Sigmoid colon (tissue), 4 donors: ENCODE measurements at regions not wholly inside any gene's neighbourhood (a gene's known extent, or its start where the extent isn't known, plus 50 kb on each side); places are given as distances from the start of the nearest gene placed in this dataset.

ENCODE experiments used
- POLR2A ChIP-seq, 2 donors: fragments of 450-650 bp; IDR thresholded peaks; one replicate each; pipeline ENCODE4 v1.6.1; 2016; ENCODE audit warnings: antibody characterized with exemption in 2 of 2, mild to moderate bottlenecking in 2 of 2, moderate library complexity in 2 of 2
- POLR2AphosphoS5 ChIP-seq, 4 donors: sonication (generic); formaldehyde crosslinking; IDR thresholded peaks; one replicate each; pipeline ENCODE4 v1.6.1; 2017; ENCODE audit warnings: antibody characterized with exemption in 4 of 4
- TF ChIP-seq, protein P1 (sequence below), 4 experiments: fragments of 450-650 bp in 3 of 4; fragments of 200-600 bp in 1 of 4; IDR thresholded peaks; one replicate each; pipeline ENCODE4 v1.5.1; 2016 to 2019; ENCODE audit warnings: antibody characterized with exemption in 4 of 4, mild to moderate bottlenecking in 3 of 4, moderate library complexity in 2 of 4

DNA sequence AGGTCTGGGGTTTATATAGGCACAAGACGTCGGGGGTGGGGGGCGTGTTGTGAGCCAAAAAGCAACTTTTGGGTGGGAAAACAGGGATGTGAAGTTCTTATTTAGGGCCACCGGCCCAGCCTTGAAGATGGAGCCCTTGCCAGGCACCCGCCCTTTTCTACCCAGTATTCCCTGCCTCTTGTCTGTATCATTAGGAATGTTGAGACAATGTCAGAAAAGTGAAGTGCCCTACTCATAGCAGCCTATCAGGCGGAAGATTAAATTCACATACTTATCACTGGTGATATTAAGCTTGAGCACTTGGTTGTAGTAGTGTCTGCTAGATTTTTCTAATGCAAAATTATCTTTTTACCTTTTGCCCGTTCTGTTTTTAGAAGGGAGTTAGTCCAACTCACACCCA is 293.5 kb downstream of the CDH10 start:
- TF ChIP-seq, protein P1, sequence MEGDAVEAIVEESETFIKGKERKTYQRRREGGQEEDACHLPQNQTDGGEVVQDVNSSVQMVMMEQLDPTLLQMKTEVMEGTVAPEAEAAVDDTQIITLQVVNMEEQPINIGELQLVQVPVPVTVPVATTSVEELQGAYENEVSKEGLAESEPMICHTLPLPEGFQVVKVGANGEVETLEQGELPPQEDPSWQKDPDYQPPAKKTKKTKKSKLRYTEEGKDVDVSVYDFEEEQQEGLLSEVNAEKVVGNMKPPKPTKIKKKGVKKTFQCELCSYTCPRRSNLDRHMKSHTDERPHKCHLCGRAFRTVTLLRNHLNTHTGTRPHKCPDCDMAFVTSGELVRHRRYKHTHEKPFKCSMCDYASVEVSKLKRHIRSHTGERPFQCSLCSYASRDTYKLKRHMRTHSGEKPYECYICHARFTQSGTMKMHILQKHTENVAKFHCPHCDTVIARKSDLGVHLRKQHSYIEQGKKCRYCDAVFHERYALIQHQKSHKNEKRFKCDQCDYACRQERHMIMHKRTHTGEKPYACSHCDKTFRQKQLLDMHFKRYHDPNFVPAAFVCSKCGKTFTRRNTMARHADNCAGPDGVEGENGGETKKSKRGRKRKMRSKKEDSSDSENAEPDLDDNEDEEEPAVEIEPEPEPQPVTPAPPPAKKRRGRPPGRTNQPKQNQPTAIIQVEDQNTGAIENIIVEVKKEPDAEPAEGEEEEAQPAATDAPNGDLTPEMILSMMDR (IDR thresholded peaks at IDR 0.05): no peak
- no peak for TF ChIP-seq POLR2AphosphoS5 (IDR thresholded peaks at IDR 0.05)
- no peak for TF ChIP-seq POLR2A (IDR thresholded peaks at IDR 0.05)
